ENCODE measurements at regions not wholly inside any gene's neighbourhood (a gene's known extent, or its start where the extent isn't known, plus 50 kb on each side); places are given as distances from the start of the nearest gene placed in this dataset.

DNA sequence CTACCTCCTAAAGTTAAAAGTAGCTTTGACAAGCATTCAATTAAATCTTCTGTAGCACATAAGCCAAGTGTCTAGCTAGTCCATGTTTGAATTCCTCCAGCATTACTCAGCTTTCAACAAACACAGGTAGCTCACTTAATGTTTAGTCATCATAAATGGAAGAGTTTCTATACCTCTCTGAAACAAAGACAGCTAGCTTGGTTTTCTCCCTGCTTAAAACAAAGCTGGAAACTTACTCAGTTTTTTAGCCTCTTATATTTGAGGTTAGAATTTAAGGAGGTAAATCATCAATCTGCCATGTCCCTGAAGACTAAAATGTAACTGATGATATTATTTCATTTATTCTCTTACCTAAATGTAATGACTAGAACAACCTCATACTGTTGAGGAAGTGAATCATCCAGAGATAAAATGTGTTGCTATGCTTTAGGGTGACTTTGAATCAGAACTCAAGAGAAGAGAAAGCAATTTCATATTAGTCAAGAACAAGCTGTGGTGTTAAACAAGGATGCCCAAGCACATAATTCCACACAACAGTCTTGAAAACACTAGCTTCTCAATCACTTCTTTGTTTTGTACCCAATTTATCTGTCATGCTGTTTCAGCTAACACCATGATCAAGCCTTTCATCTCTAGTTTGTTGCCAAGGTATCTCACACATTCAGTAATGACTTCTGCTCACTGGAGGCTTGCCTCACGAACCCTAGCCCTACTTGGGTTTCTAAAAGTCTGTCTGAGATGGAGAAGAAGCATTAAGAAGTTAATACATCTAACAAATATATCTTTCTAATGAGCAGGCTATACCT is 251.9 kb downstream of the EPM2A start:
- no peak overlapping the region for H3K4me3 ChIP-seq (ENCODE audit: low read depth, low read length)

DNA sequence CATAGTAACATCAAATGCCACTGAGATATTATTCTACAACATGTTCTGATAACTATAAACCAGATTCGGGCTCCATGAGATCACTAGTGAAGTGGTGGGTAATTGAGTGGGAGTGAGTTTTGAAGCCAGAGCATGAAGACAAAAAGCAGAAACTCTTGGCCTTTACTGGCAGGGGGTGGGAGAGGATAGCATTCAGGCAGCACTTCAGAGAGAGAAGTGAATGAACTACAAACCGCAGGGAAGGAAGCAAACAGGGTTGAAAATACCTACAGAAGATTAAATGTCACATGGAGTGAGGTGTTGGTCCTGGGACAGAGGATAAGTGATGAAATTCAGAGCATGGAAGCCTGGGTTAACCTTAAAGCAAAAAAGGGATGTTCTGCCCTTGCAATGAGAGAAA is 250.0 kb downstream of the EPM2A start:
- H3K4me3 ChIP-seq (ENCODE audit: low read depth, low read length): no peak overlapping the region

- no peak overlapping the region for H3K4me3 ChIP-seq (ENCODE audit: low read depth, low read length)
Observed at GRCh38 chr6:145486306-145486705, 249.0 kb downstream of the EPM2A start.

GRCh38 chr6:145489583-145489982 is 245.7 kb downstream of the EPM2A start:
- H3K4me3 ChIP-seq (ENCODE audit: low read depth, low read length): no peak overlapping the region

- no peak overlapping the region for H3K4me3 ChIP-seq (ENCODE audit: low read depth, low read length)
Observed at GRCh38 chr6:145490068-145490467, 245.3 kb downstream of the EPM2A start.

DNA sequence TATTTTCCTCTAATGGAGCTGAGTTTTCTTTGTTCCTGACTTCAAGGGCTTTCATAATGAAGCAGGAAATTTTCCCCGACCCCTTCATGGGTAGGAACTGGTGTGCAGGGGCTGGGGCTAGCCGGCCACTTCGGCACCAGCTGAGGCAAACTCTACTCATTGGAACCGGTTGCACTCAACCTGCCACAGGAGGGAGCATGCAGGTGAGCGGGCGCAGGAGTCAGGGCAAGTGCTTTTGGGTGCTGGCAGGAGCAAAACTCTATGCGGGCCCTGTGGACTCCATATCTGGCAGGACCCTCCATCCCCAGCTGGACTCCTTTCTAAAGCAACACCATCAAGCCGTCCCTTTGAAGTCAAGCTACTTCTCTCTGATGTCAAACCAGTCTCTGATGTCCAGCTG is 244.2 kb downstream of the EPM2A start:
- H3K4me3 ChIP-seq (ENCODE audit: low read depth, low read length): no peak overlapping the region

DNA sequence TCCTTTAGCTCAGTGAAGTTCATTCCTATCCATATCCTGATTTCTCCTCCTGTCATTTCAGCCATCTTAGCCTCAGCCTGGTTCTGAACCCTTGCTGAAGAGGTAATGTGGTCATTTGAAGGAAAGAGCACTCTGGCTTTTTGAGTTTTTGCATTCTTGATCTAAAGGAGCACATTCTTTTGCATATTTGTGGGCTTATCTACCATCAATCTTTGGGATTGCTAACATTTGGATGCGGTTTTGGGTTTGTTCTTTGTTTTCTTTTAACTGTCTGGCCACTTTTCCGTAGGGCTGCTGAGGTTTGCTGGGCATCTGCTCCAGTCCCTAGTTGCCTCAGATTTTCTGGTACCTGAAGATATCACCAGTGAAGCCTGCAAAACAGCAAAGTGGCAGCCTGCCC is 238.3 kb downstream of the EPM2A start:
- no peak overlapping the region for H3K4me3 ChIP-seq (ENCODE audit: low read depth, low read length)

GRCh38 chr6:145498425-145498824 is 236.9 kb downstream of the EPM2A start:
- H3K4me3 ChIP-seq (ENCODE audit: low read depth, low read length): no peak overlapping the region

- no peak overlapping the region for H3K4me3 ChIP-seq (ENCODE audit: low read depth, low read length)
Observed at GRCh38 chr6:145502416-145502815, 232.9 kb downstream of the EPM2A start.

DNA sequence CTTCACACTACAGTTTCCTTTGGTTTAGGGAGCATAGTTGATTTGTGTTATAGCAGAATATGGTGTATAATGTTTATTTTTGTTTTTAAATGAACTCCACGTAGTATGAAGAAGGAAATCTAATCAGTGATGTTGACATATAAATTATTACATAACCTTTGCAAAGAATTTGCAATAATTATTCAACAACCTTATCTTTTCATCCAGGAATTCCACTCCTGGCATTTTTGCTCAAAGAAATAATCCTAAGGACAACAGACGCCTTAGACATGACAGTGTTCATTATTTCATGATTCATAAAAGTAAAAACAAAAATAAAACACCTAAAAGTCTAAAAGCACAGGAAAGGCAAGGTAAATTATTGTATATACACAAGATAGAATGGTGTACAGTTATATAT is 229.2 kb downstream of the EPM2A start:
- H3K4me3 ChIP-seq (ENCODE audit: low read depth, low read length): no peak overlapping the region

GRCh38 chr6:145506565-145506964 is 228.8 kb downstream of the EPM2A start:
- H3K4me3 ChIP-seq (ENCODE audit: low read depth, low read length): no peak overlapping the region

DNA sequence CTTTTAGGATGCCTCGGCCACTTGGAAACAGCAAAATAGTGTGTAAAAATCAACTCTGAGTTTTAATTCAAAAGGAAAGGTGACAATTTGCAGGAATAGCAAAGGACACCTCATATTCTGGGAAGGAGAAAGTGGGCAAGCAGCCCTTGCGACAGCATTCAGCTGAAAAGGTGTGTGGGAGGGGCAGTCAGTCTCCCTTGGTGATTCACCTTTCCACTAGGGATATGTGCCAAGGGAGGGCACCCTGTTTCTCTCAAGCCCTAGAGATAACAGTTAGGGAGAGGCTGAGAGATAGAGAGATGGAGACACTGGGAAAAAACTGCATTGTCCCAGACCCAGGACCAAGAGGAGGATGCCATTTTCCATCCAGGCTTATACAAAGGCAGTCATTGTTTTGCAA is 228.1 kb downstream of the EPM2A start:
- no peak overlapping the region for H3K4me3 ChIP-seq (ENCODE audit: low read depth, low read length)

DNA sequence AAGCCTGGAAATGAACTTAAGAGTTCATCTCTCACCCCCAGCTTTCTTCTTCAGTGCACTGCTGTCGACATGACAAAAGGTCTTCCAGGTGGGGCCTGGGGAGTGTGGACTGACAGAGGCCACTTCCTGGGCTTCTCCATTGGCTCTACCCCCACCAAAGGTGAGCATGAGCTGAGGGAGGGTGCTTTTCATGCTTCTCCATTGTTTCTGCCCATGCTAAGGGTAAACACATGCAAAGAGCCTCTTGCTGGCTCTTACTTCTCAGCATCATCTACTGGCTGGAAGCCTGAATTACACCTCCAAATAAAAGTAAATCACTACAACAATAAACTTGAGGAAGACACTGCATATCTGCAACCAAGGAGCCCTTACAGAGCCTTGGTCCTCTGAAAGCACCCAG is 227.2 kb downstream of the EPM2A start:
- no peak overlapping the region for H3K4me3 ChIP-seq (ENCODE audit: low read depth, low read length)

DNA sequence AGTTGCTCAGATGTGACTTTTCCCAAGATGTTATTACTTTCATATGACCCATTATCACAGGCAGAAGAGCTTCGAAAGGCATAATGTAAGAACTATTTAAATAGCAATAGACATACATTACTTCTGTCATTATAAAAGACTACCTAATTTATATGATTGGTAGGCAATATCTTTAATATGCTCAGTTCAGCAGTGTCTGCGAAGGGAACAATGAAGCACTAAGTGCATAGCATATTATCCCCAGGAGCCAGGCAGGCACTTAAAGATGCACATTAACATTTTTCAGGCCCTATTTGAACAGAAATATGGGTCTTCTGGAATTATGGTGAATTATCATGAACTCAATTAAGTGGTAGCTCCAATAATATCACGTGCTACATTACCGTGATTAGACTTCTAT is 217.8 kb downstream of the EPM2A start:
- H3K4me3 ChIP-seq (ENCODE audit: low read depth, low read length): no peak overlapping the region

DNA sequence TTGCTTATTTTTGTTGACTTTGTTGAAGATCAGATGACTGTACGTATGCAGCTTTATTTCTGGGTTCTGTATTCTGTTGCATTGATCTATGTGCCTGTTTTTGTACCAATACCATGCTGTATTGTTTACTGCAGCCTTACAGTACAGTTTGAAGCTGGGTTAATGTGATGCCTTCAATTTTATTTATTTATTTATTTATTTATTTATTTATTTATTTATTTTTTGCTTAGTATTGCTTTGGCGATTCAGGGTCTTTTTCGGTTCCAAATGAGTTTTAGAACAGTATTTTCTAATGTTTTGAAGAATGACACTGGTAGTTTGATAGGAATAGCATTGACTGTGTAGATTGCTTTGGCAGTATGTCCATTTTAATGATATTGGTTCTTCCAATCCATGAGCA is 210.3 kb downstream of the EPM2A start:
- H3K4me3 ChIP-seq (ENCODE audit: low read depth, low read length): no peak overlapping the region

DNA sequence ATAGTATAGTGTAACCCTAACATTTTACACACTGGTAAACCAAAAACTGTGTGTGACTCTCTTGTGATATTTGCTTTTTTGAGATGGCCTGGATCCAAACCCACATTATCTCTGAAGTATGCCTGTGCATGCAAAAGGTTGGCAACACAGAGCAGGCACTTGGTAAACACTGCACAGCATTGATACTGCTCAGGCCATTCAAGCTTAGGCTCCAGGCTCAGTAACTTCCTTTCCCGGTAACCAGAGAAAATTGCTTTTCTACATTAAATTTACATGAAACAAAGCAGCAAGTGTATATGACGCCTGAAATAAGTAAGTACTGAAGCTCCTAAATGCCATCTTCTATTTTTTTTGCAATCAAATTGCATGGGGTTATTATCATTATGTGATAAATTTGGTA is 205.7 kb downstream of the EPM2A start:
- no peak overlapping the region for H3K4me3 ChIP-seq (ENCODE audit: low read depth, low read length)

DNA sequence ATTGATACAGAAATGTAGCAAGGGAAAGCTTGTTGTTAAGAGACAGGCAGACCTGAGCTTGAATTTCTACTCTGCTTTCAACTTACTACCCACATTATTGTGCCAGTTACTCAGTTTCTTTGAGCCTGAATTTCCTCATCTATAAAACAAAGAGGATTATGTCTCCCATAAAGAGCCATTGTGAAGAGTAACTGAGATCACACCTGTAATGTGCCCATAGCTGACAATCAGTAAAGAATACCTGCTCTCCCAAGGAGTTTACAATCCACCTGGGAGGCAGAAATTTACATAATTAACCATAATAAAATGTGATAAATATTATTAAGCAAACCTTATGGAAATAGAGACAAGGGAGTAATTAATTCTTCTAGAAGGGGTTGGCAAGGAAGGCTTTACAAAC is 204.9 kb downstream of the EPM2A start:
- no peak overlapping the region for H3K4me3 ChIP-seq (ENCODE audit: low read depth, low read length)

GRCh38 chr6:145531032-145531431 is 204.3 kb downstream of the EPM2A start:
- H3K4me3 ChIP-seq (ENCODE audit: low read depth, low read length): no peak overlapping the region

DNA sequence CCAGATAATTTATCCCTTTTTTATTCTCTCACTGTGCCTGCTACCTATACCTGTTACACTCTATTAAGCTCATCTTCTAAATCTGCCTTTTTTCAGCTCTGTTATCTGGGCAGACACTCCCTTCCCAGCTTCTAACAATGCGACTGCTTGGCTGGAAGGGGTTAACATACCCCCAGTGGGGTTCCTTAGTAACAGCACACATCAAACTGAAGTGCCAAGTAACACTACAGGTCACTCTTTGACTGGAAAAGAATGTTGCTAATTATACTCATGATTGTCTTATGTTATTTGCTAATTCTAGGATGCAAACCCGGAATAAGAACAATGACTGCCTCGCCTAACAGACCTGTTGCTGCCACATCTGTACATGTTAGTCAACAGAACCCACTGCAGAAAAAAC is 203.5 kb downstream of the EPM2A start:
- no peak overlapping the region for H3K4me3 ChIP-seq (ENCODE audit: low read depth, low read length)

- H3K4me3 ChIP-seq (ENCODE audit: low read depth, low read length): no peak overlapping the region
Observed at GRCh38 chr6:145532361-145532760, 203.0 kb downstream of the EPM2A start.

- H3K4me3 ChIP-seq (ENCODE audit: low read depth, low read length): no peak overlapping the region
Observed at GRCh38 chr6:145534989-145535388, 200.3 kb downstream of the EPM2A start.

GRCh38 chr6:145538989-145539388 is 196.3 kb downstream of the EPM2A start:
- H3K4me3 ChIP-seq (ENCODE audit: low read depth, low read length): no peak overlapping the region

- no peak overlapping the region for H3K4me3 ChIP-seq (ENCODE audit: low read depth, low read length)
Observed at GRCh38 chr6:145539831-145540230, 195.5 kb downstream of the EPM2A start.
